GM21717 (cell line): ENCODE measurements at regions not wholly inside any gene's neighbourhood (a gene's known extent, or its start where the extent isn't known, plus 50 kb on each side); places are given as distances from the start of the nearest gene placed in this dataset.

ENCODE experiments used
- ATAC-seq: cut with Tn5 transposase; IDR thresholded peaks from one replicate; pipeline ENCODE4 v1.9.1; 2021; ENCODE audit warnings: mild to moderate bottlenecking, moderate library complexity; ENCODE audit not compliant: unreplicated experiment

- no peak for ATAC-seq
Observed at GRCh38 chr2:139963863-139964355, 1183.7 kb upstream of the NXPH2 start.

- ATAC-seq, result no peak
Observed at GRCh38 chr2:139949242-139949972, 1169.2 kb upstream of the NXPH2 start.

DNA sequence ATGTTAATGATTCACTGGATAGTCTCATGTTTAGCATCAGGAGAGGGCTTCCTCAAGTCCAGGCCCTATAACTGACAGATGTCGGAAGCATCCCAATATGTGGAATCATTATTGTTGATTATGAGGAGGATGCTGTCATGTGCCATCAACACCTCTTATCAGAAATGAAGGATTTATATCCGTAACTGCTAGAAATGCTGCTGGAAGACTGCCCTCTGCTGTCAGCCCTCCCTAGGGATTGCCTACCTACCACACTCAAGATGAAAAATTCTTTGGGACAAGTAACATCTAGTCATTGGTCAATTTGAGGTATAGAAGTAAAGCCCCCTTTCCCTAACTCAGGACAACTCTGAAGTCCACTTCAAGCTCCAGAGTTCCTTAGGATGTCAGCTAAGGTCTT is 1166.5 kb upstream of the NXPH2 start:
- no peak for ATAC-seq

DNA sequence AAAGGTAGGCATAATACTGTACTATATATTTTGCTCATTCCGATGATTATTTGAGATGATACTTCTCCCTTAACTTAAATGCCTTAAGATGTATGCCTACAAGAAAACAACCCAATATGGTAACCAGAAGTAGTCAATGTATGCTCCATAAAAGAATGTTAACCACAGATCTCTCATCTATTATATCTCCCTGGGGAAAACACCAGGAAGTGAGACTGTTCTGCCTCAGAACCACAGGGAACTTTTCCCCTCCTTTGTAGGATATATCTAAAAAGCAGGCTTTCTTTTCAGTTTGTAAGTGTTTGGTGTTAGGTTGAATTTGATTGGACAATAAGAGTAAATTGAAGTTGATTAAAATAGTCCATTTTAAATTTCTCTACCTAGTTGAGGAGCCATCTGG is 1160.5 kb upstream of the NXPH2 start:
- no peak for ATAC-seq

GRCh38 chr2:139925903-139926302 is 1145.7 kb upstream of the NXPH2 start:
- ATAC-seq, result no peak

DNA sequence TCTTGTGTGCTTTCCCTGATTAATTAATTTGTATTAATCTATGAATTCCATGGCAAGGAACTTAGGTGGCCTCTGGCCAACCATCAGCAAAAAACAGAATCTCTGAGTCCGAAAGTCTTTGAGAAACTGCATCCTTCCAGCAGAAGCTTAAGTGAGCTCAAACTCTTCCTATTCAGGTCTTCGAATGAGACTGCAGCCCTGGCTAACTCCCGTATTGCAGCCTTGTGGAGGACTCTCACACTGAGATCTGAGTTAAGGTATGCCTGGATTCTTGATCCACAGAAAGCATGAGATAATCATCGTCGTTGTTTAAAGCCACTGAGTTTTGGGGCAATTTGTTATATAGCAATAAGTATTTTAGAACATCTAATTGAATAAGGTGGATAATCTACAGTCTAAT is 1143.9 kb upstream of the NXPH2 start:
- ATAC-seq, result no peak

DNA sequence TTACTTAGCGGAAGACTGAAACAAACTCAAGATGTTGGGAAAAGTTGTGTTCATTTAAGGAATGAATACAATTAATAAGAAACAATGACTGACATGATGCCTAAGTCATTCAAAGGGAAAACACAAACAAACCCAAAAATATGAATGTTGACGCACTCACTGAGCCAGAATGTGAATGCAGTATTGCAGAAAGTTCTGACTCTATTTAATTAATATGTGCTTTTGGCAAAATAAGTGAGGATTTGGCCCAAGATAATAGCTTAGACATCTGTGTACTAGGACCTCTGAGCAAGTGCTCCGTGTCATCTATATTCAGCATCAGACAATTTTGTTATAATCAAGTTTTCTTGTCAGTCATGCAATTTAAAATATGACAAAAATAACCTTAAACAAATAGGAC is 1138.8 kb upstream of the NXPH2 start:
- ATAC-seq, result no peak

DNA sequence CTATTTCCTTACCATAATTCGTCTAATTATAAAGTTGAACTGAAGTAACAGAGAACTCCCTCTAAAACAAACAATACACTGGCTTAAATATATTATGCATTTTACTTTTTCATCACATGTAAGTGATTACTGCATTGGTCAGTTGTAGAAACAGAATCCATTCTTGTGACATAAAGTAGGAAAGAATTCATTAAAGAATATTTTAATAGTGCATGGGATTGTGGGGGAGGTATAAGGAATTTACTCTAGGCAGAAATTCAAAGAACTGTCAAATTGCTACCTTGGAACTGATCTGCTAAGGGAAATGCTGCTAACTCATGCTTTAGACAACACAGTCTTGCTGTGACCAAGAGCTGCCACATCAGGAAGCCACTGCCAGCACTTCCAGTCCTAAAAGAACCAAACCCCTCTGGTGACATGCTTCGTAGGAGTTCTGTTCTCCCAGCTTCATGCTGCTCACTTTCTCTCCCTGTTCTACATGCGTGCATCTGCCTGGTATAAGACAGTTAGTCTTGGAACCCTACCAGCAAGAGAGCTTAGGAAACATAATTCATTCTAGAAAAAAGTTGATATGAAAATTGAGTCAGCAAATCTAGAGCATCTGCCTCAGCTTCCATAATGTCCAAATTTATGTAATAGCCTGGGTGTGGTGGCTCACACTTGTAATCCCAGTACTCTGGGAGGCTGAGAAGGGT is 1137.6 kb upstream of the NXPH2 start:
- ATAC-seq, result no peak

DNA sequence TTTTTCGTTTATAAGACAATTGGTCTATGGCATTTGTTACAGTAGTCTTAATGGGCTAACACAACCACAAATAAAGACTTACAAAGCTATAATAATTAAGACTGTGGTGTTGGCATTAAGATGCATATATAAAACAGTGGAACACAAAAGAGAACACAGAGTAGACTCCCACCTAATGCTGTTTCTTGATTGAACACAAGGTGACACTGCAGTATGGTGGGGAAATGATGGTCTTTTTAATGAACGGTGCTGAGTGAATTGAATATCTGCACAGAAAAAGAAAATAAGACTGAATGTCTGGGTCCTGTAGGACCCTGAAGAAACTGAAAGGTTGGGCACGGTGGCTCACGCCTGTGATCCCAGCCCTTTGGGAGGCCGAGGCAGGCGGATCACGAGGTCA is 1136.6 kb upstream of the NXPH2 start:
- ATAC-seq, result no peak

DNA sequence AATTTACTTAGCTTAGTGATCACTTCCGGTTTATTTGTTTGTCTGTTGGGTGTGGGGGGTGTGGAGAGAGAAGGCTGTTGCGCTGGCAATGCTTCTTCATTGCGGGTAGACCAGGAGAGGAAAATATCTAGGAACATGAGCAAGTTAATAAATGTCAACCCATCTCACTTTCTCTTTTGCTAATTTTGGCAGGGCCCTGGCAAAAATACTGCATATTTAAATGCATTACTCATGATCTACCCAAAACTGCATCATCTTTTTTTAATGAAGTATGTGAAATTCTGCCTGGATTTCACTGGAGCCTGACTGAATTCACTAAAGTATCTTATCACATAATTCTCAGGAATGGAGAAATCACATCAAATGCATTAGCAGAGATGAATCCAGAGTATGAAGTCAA is 1131.0 kb upstream of the NXPH2 start:
- ATAC-seq, result no peak

DNA sequence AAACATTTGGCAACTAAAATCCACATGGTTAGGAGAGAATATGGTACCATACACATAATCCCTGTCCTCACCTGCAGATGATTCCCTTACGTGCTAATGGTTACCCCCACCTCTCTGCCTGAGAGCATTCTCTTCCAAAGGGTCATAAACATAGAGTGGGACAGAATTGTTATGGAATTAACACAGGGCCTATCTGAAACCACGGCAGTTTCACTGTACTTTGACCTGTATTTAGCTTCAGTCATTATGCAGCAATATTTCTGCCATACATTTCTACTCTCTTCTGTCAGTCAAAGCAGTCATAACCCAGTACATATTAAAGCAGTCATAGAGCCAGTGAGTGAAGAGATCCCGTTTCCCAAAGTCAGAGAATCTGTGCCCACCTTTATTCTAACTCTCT is 1128.9 kb upstream of the NXPH2 start:
- no peak for ATAC-seq

DNA sequence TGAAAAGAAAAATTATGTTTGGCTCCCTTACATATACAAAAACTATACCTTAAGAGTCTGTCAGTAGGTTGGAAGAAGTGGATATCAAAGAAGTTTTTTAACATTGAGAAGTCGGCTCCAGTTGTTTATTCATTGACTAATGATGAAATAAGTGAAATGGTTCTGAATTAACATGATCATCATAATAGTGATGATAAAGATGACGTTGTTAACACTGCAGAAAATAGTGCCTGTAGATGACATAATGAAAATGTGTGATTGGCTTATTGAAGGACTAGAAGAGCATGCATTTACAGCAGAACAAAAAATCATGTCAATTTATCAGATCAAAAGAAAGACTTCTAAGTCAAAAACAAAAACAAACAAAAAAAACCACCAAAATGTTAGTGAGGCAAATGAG is 1125.4 kb upstream of the NXPH2 start:
- ATAC-seq, result no peak

- no peak for ATAC-seq
Observed at GRCh38 chr2:139891636-139892035, 1111.4 kb upstream of the NXPH2 start.

GRCh38 chr2:139885921-139886498 is 1105.8 kb upstream of the NXPH2 start:
- no peak for ATAC-seq

DNA sequence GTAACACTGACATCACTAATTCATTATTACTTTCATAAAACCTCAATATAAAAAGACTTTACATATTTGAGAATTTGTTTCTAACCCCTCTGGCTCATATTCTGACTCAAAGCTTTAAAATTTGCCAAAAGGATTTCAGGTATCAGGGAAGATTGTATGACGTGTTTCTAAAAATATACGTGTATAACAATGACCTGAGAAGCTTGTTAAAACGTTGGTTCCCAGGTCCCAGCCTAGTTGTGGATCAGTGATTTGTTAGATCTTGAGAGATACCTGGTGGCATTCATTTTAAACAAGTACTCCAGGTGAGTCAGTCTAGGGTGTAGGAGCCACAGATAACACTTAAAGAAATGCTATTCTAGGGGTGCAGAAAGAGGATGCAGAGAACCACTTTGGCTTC is 1096.8 kb upstream of the NXPH2 start:
- no peak for ATAC-seq

GRCh38 chr2:139876321-139876720 is 1096.1 kb upstream of the NXPH2 start:
- ATAC-seq, result no peak

DNA sequence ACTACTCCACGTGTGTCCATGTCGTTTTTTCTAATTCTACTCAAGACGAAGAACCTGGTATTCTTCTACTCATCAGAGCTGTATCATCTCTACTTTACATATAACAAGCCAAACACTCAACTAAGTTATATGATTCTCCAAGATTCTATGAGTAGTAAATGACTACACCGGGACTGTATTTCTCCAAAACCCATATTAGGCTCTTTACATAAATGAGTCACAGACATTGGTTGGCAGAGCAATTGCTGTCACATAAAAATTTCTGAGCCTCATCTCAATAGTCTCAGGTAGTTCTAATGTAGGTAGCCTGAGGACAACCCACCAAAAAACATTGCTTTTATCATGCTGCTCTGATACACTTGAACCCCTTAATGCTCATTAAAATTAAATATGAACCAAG is 1092.3 kb upstream of the NXPH2 start:
- no peak for ATAC-seq

GRCh38 chr2:139872032-139872431 is 1091.8 kb upstream of the NXPH2 start:
- no peak for ATAC-seq

- ATAC-seq, result no peak
Observed at GRCh38 chr2:139867601-139868226, 1087.5 kb upstream of the NXPH2 start.

DNA sequence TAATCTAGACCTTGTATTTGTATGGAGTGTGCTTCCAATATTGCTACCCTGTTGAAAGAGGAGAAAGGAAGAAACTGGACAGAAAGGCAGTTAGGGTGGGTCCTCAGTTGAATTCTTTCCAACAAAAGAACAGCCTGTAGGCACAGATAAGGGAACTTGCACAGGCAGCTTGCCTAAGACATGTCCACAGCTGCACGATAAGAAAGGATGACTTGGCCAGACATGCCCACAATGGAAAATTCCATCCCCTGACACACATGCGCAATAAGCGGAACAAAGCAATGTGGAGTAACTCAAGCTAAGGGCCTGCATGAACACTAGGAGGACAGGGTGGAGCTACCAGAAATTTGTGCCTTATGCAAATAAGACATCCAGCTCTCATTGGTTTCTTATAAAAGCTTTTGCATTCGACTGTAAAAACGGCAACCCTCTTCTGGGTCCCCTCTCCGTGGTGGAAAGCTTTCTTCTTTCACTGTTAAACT is 1084.7 kb upstream of the NXPH2 start:
- ATAC-seq, result no peak

DNA sequence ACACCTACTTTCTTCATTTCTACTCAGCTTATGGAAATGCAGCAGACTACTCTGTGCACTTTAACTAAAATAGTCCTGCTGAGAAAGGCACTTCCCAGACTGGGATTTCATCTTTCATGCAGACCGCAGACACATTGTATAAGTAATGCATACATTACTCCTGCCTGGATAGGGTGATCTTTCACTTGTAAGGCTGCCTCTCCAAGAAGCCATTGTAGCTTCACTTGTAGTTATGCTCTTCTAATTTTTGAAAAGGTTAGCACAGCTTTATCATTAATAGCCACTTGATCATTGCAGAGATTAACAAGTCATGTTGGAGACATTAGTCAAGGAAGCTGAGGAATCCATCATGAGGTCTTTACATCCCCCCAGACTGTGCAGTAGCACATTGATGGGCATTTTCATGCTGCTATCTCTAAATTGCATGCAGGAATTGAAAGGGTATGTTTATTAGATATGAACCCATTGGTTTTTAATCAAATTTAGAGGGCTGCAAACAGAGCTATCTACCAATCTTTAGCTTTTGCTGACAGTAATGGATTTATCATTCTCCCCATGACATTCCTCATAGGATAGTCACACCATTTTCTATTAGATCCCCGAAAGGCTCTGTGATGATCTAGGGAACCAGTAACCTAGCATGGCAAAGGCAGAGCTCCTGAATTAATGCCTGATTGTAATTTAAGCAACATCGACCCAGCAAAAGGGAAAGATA is 1074.7 kb upstream of the NXPH2 start:
- ATAC-seq, result no peak
